VCaP (cell line): ENCODE measurements at regions not wholly inside any gene's neighbourhood (a gene's known extent, or its start where the extent isn't known, plus 50 kb on each side); places are given as distances from the start of the nearest gene placed in this dataset.

Source experiments
- H3K27ac ChIP-seq: fragments of 450-650 bp; 2 replicates; pipeline ENCODE4 v1.5.1; 2017
- TF ChIP-seq, protein P1 (sequence below): fragments of 450-650 bp; conservative IDR thresholded peaks from 2 replicates; pipeline ENCODE4 v1.5.1; 2017; ENCODE audit warnings: mild to moderate bottlenecking, moderate library complexity

DNA sequence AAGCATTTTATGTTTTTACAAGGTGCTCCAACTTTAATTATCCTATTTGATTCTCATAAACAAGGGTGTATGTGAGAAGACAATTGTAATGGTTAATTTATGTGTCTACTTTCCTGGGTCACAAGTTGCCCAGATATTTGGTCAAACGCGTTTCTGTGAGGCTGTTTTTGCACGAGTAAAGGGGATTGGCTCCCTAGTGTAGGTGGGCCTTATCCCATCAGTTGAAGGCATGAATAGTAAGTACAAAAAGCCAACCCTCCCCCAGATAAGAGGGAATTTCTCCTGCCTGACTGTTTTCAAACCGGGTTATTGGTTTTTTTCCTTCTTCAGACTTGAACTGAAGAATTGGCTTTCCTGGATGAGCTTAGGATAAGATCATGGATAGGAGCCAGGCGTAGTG, 224.0 kb upstream of the NCKAP5 start:
- H3K27ac ChIP-seq = no peak overlapping the region
- TF ChIP-seq, protein P1, sequence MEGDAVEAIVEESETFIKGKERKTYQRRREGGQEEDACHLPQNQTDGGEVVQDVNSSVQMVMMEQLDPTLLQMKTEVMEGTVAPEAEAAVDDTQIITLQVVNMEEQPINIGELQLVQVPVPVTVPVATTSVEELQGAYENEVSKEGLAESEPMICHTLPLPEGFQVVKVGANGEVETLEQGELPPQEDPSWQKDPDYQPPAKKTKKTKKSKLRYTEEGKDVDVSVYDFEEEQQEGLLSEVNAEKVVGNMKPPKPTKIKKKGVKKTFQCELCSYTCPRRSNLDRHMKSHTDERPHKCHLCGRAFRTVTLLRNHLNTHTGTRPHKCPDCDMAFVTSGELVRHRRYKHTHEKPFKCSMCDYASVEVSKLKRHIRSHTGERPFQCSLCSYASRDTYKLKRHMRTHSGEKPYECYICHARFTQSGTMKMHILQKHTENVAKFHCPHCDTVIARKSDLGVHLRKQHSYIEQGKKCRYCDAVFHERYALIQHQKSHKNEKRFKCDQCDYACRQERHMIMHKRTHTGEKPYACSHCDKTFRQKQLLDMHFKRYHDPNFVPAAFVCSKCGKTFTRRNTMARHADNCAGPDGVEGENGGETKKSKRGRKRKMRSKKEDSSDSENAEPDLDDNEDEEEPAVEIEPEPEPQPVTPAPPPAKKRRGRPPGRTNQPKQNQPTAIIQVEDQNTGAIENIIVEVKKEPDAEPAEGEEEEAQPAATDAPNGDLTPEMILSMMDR = no peak

DNA sequence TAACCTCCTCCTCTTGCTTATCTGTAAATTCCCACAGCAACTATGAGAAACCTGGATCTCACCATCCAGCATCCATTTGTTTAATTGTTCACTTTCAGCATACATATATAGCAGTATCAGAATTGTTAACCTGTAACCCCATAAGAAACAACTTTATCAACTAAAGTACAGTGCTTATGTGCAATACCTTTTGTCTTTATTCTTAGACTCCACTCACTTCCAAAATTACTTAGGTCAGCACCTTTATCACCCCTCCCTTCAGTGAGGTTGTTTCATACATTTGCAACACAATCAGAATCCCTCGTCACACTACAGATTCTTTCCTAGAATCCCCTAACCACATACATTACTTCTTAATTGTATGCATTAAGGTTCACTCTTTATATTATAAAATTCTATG, 225.9 kb upstream of the NCKAP5 start:
- TF ChIP-seq, protein P1 = no peak
- no peak overlapping the region for H3K27ac ChIP-seq

DNA sequence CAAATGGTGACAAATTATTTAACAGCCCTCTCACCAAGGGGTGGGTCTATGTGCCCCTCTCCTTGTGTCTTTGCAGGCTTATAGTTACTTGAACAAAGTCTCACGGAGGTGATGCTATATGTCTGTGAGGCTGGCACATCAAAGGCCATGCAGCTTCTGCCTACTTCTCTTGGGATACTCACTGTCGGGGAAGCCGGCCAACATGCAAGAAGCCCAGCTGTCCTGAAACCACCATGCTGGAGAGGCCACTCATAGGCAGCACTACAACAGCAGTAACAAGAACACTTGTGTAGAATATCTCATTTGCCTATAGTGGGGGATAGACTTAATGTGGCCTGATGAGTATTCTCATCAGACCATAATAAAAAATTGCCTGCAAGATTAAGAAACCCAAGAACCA, 233.7 kb upstream of the NCKAP5 start:
- TF ChIP-seq, protein P1 = no peak
- no peak overlapping the region for H3K27ac ChIP-seq

DNA sequence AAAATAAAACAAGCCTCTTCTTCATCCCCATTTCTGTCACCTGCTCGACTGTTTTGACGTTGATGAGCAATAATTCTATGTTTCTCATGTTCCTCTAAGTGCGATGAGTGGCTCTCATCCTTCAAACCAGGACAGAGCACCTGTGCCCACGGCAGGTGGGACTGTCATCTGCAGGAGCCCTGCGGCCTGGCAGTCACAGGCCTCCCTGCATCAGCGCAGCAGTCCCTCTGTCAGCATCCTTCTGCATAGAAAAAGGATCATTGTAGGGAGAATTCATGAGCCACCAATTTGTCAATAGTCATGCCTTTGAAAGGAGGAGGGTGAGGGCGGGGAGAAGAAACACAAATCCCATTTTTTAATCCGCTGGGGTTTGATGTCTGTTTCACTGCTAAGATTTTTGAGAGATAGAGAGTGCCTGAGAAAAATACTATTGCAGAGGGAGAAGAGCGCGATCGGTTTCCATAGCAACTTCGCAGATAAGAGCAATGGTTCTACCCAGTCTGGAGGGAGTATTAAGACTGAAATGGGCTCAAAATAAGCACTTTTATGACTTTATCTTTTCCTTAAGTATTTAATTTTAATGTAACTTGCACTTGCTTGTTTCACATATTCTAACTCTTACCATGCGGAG, 234.3 kb upstream of the NCKAP5 start:
- TF ChIP-seq, protein P1 = no peak
- no peak overlapping the region for H3K27ac ChIP-seq

DNA sequence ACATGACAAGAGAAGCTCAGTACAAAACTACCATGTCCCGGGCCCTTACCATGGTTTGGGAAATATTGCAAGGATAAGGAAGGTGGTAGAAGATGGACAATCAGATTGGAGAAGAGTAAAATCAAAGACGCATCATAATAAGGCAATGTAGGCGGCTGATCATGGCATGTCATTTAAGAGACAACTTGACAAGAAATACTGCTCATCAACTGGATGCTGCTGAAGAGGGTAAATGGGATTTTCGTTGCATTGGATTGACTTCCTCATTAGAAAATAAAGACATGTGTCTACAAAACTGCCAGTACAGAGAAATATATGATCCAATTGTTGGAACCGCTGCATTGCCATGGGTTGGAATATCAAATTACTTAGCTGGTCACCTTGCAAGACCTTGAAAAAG, 238.3 kb upstream of the NCKAP5 start:
- no peak overlapping the region for H3K27ac ChIP-seq
- TF ChIP-seq, protein P1 = no peak

DNA sequence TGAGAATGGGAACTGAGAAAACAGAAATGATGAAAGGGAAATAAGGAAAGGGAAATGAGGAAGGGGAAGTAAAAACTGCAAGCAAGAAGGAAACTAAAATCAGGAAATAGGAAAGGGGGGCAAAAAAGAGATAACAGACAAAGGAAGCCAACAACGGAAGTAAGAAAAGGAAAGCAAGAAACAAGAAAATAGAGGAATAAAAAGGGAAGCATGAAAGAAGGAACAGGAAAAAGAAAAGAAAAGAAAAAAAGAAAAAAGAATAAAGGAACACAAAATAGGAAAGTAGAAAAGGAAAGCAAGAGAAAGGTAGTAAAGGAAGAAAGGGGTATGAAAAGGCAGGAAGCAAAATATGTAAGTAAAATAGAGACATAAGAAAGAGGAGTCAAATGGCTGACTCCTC, 241.2 kb upstream of the NCKAP5 start:
- TF ChIP-seq, protein P1 = no peak
- H3K27ac ChIP-seq = no peak overlapping the region

DNA sequence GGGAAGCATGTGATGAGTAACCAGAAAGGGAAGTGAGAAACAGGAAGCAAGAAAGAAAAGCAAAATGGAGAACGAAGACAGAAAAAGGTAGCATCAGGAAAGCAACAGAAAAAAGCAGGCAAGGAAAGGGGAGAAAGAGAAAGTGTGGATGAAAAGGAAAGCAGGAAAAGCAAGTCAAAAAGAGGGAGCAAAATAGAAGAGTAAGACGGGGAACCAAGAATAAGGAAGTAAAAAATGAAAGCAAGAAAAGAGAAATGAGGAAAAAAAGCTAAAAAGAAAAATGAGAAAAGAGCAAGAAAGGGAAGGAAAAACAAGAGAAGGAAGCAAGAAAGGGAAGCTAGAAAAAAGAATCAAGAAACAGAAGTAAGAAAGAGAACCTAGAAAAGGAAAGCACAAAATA, 242.3 kb upstream of the NCKAP5 start:
- no peak overlapping the region for H3K27ac ChIP-seq
- TF ChIP-seq, protein P1 = no peak
